GM06990 (cell line): ENCODE measurements at regions not wholly inside any gene's neighbourhood (a gene's known extent, or its start where the extent isn't known, plus 50 kb on each side); places are given as distances from the start of the nearest gene placed in this dataset.

Experiments
- DNase-seq: peaks from one replicate; pipeline ENCODE4 v3.0.0-alpha.2; 2011; ENCODE audit not compliant: insufficient read length; ENCODE audit errors: extremely low read depth
- H3K27me3 ChIP-seq: replicated peaks from 2 replicates; pipeline ENCODE4 v1.6.0; 2011; ENCODE audit warnings: low read length; ENCODE audit not compliant: control insufficient read depth, insufficient read depth
- H3K36me3 ChIP-seq: 2 replicates; pipeline ENCODE4 v1.5.1; 2011; ENCODE audit warnings: low read length; ENCODE audit not compliant: control insufficient read depth, insufficient read depth
- H3K4me3 ChIP-seq: replicated peaks from 2 replicates; pipeline ENCODE4 v1.5.1; 2011; ENCODE audit warnings: low read depth, mild to moderate bottlenecking, control low read depth, low read length
- TF ChIP-seq, protein P1 (sequence below): IDR thresholded peaks from 2 replicates; pipeline ENCODE4 v1.5.1; 2011; ENCODE audit warnings: low read length, control low read depth, mild to moderate bottlenecking, inconsistent platforms; ENCODE audit not compliant: insufficient read depth, poor library complexity, severe bottlenecking

DNA sequence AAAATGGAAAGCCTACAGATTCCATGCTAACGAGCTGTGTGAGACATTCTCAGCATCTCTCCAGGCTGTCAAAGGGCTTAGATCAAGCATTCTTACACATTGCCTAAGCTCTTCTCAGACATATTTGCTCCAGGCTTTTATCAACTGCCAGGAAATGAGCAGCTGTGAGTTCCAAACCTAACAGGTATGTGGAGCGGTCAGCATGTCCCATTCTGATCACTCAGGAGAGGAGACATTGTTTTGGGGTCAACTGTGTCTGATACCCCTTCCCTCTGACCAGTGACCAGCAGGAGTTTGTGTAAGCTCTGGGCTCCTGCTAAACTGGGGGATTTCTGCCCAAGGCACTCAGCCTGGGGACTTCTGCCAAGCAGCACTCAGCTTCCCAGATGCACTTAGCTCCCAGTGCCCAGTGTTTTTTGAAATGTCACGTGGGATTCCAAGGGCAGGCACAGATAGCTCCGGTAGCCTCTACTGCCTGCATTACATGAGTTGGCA, 229.1 kb downstream of the SEC61B start:
- TF ChIP-seq, protein P1, sequence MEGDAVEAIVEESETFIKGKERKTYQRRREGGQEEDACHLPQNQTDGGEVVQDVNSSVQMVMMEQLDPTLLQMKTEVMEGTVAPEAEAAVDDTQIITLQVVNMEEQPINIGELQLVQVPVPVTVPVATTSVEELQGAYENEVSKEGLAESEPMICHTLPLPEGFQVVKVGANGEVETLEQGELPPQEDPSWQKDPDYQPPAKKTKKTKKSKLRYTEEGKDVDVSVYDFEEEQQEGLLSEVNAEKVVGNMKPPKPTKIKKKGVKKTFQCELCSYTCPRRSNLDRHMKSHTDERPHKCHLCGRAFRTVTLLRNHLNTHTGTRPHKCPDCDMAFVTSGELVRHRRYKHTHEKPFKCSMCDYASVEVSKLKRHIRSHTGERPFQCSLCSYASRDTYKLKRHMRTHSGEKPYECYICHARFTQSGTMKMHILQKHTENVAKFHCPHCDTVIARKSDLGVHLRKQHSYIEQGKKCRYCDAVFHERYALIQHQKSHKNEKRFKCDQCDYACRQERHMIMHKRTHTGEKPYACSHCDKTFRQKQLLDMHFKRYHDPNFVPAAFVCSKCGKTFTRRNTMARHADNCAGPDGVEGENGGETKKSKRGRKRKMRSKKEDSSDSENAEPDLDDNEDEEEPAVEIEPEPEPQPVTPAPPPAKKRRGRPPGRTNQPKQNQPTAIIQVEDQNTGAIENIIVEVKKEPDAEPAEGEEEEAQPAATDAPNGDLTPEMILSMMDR: no peak
- no peaks in the 10 kb centered on the region for H3K36me3 ChIP-seq
- no peak for DNase-seq
- H3K27me3 ChIP-seq: no peaks in the 10 kb centered on the region
- no peak overlapping the region for H3K4me3 ChIP-seq

DNA sequence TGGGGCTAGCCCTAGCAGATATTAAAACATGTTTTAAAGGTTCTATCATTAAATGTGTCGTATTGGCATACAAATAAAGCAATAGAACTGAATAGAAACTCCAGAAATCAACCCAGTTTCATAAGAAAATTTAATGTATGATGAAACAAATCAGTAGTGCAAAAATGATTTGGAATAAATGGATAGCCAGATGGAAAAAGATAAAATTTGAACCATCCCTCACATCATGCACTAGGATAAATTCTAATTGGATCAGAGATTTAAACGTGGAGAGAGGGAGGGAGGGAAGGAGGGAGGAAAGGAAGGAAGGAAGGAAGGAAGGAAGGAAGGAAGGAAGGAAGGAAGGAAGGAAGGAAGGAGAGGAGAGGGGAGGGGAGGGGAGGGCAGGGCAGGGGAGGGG, 235.3 kb downstream of the SEC61B start:
- Histone ChIP-seq H3K4me3 (no peak overlapping the region), H3K27me3 (no peaks in the 10 kb centered on the region), H3K36me3 (no peaks in the 10 kb centered on the region)
- DNase-seq: no peak
- TF ChIP-seq, protein P1: no peak

DNA sequence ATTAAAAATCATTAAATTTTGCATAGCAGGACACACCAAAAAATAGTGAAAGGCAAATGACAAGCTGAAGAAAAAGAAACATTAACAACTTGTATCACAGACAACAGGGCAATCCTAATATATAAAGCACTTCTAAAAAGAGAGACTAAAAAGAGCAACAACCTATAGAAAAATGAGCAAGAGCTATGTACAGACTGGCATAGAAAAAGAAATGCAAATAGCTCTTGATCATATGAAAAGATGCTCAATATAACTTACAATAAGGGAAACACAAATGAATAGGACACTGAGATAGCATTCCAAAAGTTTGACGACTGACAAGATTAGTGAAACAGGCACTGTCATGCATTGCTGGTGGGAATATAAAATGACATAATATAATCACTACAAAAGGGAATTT, 235.9 kb downstream of the SEC61B start:
- TF ChIP-seq, protein P1: no peak
- DNase-seq: no peak
- Histone ChIP-seq H3K36me3 (no peaks in the 10 kb centered on the region), H3K4me3 (no peak overlapping the region), H3K27me3 (no peaks in the 10 kb centered on the region)

DNA sequence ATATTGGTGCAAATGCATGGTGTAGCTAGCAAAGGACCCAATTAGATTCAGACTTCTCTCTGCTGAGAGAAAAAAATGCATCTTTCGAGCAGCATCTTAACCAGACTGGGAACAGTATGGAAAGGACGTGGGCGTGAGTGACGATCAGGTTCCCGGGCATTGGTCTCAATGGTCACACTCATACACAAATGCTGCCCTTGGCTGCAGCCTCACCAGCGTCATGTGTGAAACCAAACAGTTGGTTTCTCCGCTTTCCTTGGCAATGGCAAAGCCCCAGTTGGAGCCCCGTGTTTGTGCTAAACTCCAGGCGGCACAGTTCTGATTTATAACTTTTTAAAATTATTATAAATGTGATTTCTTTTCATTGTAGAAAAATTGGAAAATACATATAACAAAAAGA, 237.8 kb downstream of the SEC61B start:
- TF ChIP-seq, protein P1: no peak
- Histone ChIP-seq H3K36me3 (no peaks in the 10 kb centered on the region), H3K27me3 (no peaks in the 10 kb centered on the region; the same call in 1 of the 2 replicates), H3K4me3 (no peak overlapping the region)
- no peak for DNase-seq

DNA sequence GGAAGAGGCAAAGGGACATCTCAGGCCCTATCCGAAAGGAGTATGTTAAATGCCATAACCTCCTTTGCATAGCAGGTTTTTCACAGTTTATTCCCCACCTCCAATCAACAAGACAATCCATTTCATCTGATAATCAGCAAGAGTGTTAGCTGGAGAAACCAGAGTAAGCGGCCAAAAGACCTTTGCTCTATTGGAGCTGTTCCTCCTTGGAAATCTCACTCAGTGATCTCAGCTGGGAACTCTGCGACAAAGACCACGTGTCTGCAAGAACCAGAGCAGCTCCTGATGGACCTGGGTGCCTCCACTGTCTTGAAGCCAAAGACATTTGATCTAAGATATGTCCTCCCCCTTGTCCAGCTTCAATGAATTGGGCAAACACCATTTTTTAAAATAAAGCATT, 241.0 kb downstream of the SEC61B start:
- no peak for DNase-seq
- H3K27me3 ChIP-seq: no peaks in the 10 kb centered on the region; the same call in 1 of the 2 replicates
- no peaks in the 10 kb centered on the region for H3K36me3 ChIP-seq
- no peak overlapping the region for H3K4me3 ChIP-seq
- TF ChIP-seq, protein P1: no peak

DNA sequence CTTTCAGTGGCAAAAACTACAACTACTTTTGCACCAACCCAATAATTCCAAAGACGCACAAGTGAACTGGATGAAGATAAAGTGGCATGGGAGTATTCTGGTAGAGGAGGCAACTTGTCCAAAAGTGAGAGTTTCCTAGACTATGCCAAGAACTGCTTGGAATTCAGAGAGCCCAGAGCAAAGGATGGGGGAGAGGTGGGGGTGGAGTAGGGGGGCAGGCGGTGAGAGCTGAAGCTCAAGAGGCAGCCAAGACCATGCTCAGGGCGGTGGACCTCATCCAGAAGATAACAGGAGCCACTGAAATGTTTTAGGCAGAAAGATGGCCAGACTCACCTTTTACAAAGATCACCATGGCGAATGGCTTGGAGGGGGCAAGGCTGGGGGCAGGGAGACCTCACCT, 242.5 kb downstream of the SEC61B start:
- H3K4me3 ChIP-seq: no peak overlapping the region
- H3K27me3 ChIP-seq: no peaks in the 10 kb centered on the region; the same call in 1 of the 2 replicates
- no peaks in the 10 kb centered on the region for H3K36me3 ChIP-seq
- TF ChIP-seq, protein P1: no peak
- DNase-seq: no peak
